ENCODE measurements at regions not wholly inside any gene's neighbourhood (a gene's known extent, or its start where the extent isn't known, plus 50 kb on each side); places are given as distances from the start of the nearest gene placed in this dataset.

- no peak overlapping the region for H3K27ac Mint-ChIP-seq
These were observed 74.7 kb upstream of the MYT1L start for GRCh38 chr2:2405780-2406179.

GRCh38 chr2:2400286-2401038 lies 69.4 kb upstream of the MYT1L start:
- Mint-ChIP-seq H3K9me3 (peaks cover 13% of the 10 kb centered on the region), H3K27ac (no peak overlapping the region), H3K27me3 (no peaks in the 10 kb centered on the region), H3K36me3 (no peaks in the 10 kb centered on the region), H3K4me3 (no peak overlapping the region), H3K4me1 (no peaks in the 10 kb centered on the region)
- no peak for ATAC-seq

More at GRCh38 chr2:2405780-2406179, 74.7 kb upstream of the MYT1L start:
- H3K27me3 Mint-ChIP-seq, result no peaks in the 10 kb centered on the region
- H3K36me3 Mint-ChIP-seq, result no peaks in the 10 kb centered on the region
- H3K4me3 Mint-ChIP-seq, result no peak overlapping the region
- H3K4me1 Mint-ChIP-seq, result no peaks in the 10 kb centered on the region
- ATAC-seq, result no peak
- H3K9me3 Mint-ChIP-seq, result peaks cover 14% of the 10 kb centered on the region

- no peak for ATAC-seq
- Mint-ChIP-seq H3K4me3 (no peak overlapping the region), H3K27ac (no peak overlapping the region), H3K36me3 (no peaks in the 10 kb centered on the region), H3K4me1 (no peaks in the 10 kb centered on the region), H3K9me3 (peaks cover 13% of the 10 kb centered on the region), H3K27me3 (no peaks in the 10 kb centered on the region)
These were observed 68.3 kb upstream of the MYT1L start for GRCh38 chr2:2399396-2399795.

GRCh38 chr2:2392332-2392731 lies 61.3 kb upstream of the MYT1L start:
- ATAC-seq, result no peak
- H3K27me3 Mint-ChIP-seq, result no peaks in the 10 kb centered on the region
- no peaks in the 10 kb centered on the region for H3K4me1 Mint-ChIP-seq
- peaks cover 14% of the 10 kb centered on the region for H3K9me3 Mint-ChIP-seq
- H3K4me3 Mint-ChIP-seq, result no peak overlapping the region
- H3K27ac Mint-ChIP-seq, result no peak overlapping the region
- H3K36me3 Mint-ChIP-seq, result no peaks in the 10 kb centered on the region

GRCh38 chr2:2389215-2389614 lies 58.1 kb upstream of the MYT1L start:
- Mint-ChIP-seq H3K9me3 (peaks cover 10% of the 10 kb centered on the region), H3K27me3 (no peaks in the 10 kb centered on the region), H3K27ac (no peak overlapping the region), H3K36me3 (no peaks in the 10 kb centered on the region), H3K4me3 (no peak overlapping the region), H3K4me1 (no peaks in the 10 kb centered on the region)
- no peak for ATAC-seq

Measured in stimulated activated memory B cell treated with anti-CD40 and anti-IgM and Interleukin-4, amounts not matched to agents 10 μg/mL and 1 μg/mL and 100 μg/mL, for 72 hours (primary cell).